Stimulated activated CD8-positive, alpha-beta memory T cell treated with anti-CD3 and anti-CD28 coated beads, Interleukin-2, amount 100 ng/mL, for 1 hour (primary cell): ENCODE measurements at regions not wholly inside any gene's neighbourhood (a gene's known extent, or its start where the extent isn't known, plus 50 kb on each side); places are given as distances from the start of the nearest gene placed in this dataset.

Experiments used
- DNase-seq, 2 donors: peaks; one replicate each; pipeline ENCODE4 v3.0.0-alpha.2; 2020; ENCODE audit warnings: low read depth in 2 of 2

- no peak for DNase-seq
Measured at GRCh38 chr3:194218646-194219453, 82.9 kb downstream of the HES1 start.

DNA sequence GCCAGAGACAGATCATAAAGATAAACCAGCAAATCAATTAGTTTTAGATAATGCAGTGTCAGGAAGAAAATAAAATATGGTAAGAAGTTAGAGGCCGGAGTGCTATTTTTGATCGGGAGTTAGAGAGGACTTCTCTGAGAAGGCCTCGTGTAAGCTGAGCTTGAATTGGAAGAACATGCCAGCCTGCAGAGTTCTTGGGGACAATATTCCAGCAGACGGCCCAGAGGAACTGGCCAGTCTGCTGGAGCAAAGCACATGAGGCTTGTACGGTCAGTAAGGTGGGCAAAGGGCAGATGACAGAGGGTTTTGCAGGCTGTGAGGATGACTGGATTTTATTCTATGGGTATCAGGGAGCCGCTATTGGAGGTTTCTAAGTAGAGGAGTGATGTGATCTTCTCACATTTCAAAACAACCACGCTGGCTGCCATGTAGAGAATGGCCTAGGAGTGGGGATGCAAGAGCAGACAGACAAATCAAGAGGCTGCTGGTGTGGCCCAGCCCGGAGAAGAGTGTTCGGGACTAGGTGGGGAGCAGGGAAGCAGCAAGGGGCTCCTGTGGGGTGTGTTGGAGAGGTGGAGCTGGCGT is 84.0 kb downstream of the HES1 start:
- no peak for DNase-seq

DNA sequence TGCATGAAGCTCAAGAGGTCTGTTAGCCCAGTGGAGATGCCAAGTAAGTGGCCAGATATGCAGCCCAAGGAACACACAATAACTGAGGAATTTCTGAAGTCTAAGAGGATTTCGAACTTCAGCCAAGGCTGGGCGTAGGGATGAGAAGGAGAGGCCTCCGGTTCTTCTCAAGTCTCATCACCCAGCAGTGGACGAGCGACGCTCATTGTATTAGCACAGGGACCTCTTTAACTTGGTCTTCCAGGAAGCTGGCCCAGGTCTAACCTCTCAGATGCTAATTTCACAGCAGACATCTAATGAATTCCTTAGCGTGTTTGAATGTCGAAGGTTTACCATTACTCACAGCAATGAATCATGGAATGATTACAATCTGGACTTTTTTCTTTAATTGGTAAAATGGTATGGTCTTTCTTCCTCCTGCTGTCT is 85.0 kb downstream of the HES1 start:
- DNase-seq = no peak

DNA sequence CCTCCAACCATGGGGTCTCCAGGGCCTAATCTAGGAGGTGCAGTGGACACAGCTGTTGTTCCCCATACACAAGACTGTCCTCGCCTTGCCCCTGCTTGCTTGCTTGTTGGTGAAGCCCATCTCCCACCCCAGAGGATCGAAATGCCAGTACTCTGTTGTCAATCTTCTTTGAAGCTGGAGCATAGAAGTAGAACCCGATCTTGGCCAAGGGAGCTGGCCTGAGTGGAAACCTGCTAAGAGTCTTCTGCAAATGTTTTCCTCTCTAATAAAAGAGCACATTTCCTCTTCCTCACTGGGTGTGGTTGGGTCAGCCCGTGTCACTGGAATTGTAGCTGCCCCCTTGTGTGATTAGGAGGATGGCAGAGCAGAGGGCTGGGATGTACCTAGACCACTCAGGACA is 85.4 kb downstream of the HES1 start:
- no peak for DNase-seq

- no peak for DNase-seq
Measured at GRCh38 chr3:194223951-194224350, 88.0 kb downstream of the HES1 start.

GRCh38 chr3:194224471-194225417 is 88.8 kb downstream of the HES1 start:
- no peak for DNase-seq

- DNase-seq = no peak
Measured at GRCh38 chr3:194225418-194225812, 89.5 kb downstream of the HES1 start.

DNA sequence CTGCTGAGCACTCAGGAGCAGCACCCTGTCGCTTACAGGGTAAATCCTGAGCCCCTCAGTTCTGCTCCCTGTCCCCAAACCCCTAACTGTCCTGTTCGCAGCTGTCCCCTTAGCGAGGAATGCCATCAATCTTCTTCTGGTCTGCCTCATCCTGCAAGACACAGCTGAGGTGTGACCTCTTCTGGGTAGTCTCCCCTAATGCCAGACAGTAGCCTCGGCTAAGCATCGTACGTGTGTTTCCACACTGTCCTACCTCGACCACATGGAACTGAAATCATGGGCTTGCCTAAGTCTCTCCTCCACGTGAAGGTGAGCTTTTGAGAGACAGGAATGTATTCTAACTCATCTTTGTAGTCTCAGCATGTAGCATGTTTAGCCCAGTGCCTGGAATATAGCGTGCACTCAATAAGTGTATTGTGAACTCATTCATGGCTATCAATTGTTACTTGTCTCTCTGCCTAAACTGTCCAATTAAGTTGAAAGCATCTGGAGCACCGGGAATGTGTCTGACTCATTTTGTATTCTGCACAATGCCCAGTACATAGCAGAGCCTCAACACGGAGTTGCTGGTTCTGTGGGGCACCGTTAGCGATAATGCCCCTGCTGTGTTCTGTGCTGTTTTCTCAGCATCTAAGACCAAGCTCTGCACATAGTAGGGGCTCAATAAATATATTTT is 90.2 kb downstream of the HES1 start:
- no peak for DNase-seq

GRCh38 chr3:194231929-194232832 is 96.2 kb downstream of the HES1 start:
- DNase-seq = no peak

DNA sequence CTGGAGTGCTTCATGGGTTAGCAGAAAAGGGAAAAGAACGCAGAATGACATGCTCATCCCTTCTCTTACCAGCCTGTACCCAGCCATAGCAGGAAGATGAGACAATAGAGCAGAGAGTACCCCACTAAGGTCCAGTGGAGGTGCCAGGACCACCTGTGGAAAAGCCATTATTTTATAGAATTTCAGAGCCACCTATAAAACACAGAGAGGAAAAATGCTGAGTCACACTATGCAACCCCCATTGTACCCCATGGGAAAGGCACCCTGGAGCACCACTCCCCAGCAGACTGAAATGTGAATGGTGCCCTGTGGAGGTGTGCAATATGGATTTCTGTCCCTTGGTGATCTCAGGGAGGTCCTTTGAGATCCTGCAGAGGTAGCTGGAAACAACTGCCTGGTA is 97.2 kb downstream of the HES1 start:
- no peak for DNase-seq

DNA sequence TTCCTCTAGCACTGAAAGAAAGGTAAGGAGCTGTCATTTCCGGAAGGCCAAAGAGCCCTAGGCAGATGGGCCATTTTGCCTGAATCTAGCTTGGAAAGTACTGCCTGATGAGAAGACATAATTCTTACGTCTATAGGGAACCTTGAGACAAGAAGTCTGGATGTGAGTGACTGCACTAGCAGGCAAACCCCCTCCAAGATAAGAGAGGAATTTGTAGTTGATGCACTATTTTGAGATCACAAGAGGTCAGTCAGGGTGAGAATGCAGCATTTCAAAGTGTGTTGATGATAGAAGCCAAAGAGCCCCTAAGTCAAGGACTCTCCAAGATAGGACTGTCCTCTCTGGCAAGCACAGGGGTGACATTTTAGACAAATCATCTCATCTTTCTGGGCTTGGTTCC is 99.2 kb downstream of the HES1 start:
- DNase-seq = no peak

DNA sequence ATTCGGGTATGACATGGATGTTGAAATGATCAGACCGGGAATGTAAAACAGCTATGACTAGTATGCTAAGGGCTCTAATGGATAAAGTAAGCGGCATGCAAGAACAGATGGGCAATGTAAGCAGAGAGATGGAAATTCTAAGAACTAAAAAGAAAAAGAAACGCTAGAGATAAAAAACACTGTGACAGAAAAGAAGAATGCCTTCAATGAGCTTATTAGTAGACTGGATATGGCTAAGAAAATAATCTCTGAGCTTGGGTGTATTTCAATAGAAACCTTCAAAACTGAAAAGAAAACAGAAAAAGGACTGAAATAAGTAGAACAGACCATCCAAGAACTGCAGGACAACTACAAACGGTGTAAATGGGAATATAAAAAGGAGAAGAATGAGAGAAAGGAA is 101.2 kb downstream of the HES1 start:
- DNase-seq = no peak

DNA sequence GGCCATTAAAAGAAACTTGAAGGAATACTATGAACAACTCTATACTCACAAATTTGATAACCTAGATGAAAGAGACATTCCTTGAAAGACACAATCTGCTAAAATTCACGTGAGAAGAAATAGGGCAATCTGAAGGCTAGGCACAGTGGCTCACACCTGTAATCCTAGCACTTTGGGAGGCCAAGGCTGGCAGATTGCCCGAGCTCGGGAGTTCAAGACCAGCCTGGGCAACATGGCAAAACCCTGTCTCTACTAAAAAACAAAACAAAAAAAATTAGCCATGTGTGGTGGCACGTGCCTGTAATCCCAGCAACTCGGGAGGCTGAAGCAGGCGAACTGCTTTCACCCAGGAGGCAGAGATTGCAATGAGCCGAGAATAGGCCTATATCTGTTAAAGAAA is 104.8 kb downstream of the HES1 start:
- DNase-seq = no peak

DNA sequence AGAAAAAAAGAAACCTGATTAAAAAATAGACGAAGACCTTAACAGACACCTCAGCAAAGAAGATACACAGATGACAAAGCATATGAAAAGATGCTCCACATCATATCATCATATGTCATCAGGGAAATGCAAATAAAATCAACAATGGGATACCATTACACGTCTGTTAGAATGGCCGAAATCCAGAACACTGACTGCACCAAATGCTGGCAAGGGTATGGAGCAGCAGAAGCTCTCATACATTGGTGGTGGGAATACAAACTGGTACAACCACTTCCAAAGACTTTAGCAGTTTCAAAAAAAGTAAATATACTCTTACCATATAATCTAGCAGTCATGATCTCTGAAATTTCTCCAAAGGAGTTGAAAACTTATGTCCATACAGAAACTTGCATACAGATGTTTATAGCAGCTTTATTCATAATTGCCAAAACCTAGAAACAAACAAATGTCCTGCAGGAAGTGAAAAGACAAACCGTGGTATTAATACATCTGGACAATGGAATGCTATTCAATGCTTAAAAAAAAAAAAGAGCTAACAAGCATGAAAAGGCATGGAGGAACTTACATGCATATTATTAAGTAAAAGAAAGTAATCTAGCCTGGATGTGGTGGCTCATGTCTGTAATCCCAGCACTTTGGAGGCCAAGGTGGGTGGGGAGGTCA is 107.4 kb downstream of the HES1 start:
- no peak for DNase-seq

DNA sequence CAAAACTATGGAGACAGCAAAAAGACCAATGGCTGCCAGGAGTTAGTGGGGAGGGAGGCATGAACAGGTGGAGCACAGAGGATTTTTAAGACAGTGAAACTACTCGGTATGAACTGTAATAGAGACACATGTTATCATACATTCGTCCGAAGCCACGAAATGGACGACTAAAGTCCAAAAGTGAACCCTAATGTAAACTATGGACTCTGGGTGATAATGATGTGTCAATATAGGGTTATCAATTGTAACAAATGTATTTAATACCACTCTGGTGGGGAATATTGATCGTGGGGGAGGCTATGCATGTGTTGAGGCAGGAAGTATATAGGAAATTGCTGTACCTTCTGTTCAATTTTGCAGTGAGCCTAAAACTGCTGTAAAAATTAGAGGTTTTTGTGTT is 107.0 kb downstream of the CPN2 start:
- DNase-seq = no peak

DNA sequence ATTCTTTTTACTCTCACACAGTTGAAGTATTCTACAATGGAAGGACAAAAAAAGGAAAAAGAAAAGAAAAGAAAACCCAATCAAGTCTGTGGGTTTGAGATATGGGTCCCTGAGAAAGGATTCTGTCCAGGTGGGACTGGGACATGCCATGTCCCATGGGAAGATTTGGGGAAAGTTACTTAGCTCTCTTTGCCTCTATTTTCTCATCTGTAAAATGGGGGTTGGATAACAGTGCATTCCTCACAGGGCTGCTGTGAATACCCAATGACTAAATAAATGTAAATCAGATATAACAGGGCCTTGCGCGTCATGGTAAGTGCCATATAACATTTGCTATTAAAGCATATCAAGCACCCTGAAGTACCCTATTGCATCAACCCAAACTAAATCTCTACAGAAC is 105.7 kb downstream of the CPN2 start:
- DNase-seq = no peak

DNA sequence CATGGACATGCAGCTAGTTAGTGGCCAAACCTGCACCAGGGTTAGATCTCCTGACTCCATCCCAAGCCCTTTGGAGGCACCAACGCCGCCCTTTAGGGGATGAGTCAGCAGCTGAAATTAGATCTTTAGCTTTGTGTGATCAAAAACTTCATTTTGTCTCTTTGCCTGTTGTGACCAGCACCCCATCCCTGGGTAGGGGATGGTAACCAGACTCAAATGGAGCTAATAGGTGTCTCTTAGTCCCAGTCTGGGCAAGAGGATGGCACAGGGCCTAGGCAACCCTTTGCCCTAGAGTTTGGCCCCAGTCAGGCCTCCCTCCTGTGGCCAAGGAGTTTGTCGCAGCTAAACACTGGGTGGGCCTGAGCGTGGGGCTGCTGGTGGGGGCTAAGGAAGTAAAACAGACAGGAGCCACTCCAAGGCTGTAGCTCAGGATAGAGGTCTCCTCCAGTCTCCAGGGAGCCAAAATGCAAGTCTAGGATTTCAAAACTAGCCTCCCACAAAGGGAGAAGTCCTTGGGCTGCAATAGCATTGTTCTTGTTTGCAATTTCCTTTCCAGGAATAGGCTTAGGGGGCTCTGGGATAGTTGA is 105.1 kb downstream of the CPN2 start:
- DNase-seq = no peak

- no peak for DNase-seq
Measured at GRCh38 chr3:194246709-194247349, 104.3 kb downstream of the CPN2 start.

GRCh38 chr3:194247350-194247740 is 103.8 kb downstream of the CPN2 start:
- DNase-seq = no peak
